Endometrium (tissue), 2 donors: ENCODE measurements at regions not wholly inside any gene's neighbourhood (a gene's known extent, or its start where the extent isn't known, plus 50 kb on each side); places are given as distances from the start of the nearest gene placed in this dataset.
A peak's percentile ranks its signal among the peaks of the same experiment; 100 is the strongest.

ENCODE experiments used
- FAIRE-seq: peaks from 2 replicates; lab custom pipeline; 2012; peaks lifted over from hg19 to GRCh38; lab: Jason Lieb, UNC
- donor health status: control.
- donor health status: control.

- FAIRE-seq = no peak
These were observed 181.0 kb downstream of the AASDH start for GRCh38 chr4:56206258-56206657.

- FAIRE-seq = no peak
These were observed 187.0 kb downstream of the AASDH start for GRCh38 chr4:56200275-56200674.

GRCh38 chr4:56198265-56198664 is 189.0 kb downstream of the AASDH start:
- no peak for FAIRE-seq

GRCh38 chr4:56197387-56197786 is 189.9 kb downstream of the AASDH start:
- FAIRE-seq = no peak

GRCh38 chr4:56195025-56195424 is 192.3 kb downstream of the AASDH start:
- FAIRE-seq = peak; percentile 93

GRCh38 chr4:56191534-56191933 is 195.8 kb downstream of the AASDH start:
- peak; percentile 70 for FAIRE-seq

- peak; percentile 81 for FAIRE-seq
These were observed 199.6 kb downstream of the AASDH start for GRCh38 chr4:56187688-56188087.

- FAIRE-seq = no peak
These were observed 200.3 kb downstream of the AASDH start for GRCh38 chr4:56186808-56187523.

- no peak for FAIRE-seq
These were observed 201.4 kb downstream of the AASDH start for GRCh38 chr4:56185901-56186300.

GRCh38 chr4:56184214-56184613 is 203.1 kb downstream of the AASDH start:
- no peak for FAIRE-seq

- FAIRE-seq = no peak
These were observed 203.8 kb downstream of the AASDH start for GRCh38 chr4:56183344-56183959.

GRCh38 chr4:56182356-56182755 is 204.9 kb downstream of the AASDH start:
- no peak for FAIRE-seq

GRCh38 chr4:56181140-56181953 is 205.9 kb downstream of the AASDH start:
- FAIRE-seq = no peak

- FAIRE-seq = no peak
These were observed 218.2 kb downstream of the AASDH start for GRCh38 chr4:56169061-56169460.

- no peak for FAIRE-seq
These were observed 216.2 kb downstream of the CEP135 start for GRCh38 chr4:56164907-56165306.

- FAIRE-seq = no peak
These were observed 211.9 kb downstream of the CEP135 start for GRCh38 chr4:56160636-56161035.

- no peak for FAIRE-seq
These were observed 209.7 kb downstream of the CEP135 start for GRCh38 chr4:56158483-56158882.

GRCh38 chr4:56156141-56156540 is 207.4 kb downstream of the CEP135 start:
- FAIRE-seq = no peak

GRCh38 chr4:56155432-56155831 is 206.7 kb downstream of the CEP135 start:
- no peak for FAIRE-seq

GRCh38 chr4:56149591-56149990 is 200.8 kb downstream of the CEP135 start:
- FAIRE-seq = no peak

GRCh38 chr4:56148428-56148827 is 199.7 kb downstream of the CEP135 start:
- FAIRE-seq = no peak

GRCh38 chr4:56147371-56147770 is 198.6 kb downstream of the CEP135 start:
- FAIRE-seq = no peak

- FAIRE-seq = no peak
These were observed 198.2 kb downstream of the CEP135 start for GRCh38 chr4:56146956-56147355.
